WI38 (cell line): ENCODE measurements at regions not wholly inside any gene's neighbourhood (a gene's known extent, or its start where the extent isn't known, plus 50 kb on each side); places are given as distances from the start of the nearest gene placed in this dataset.

ENCODE experiments used
- H3K4me3 ChIP-seq: 2 replicates; pipeline ENCODE4 v1.5.1; 2011; ENCODE audit warnings: low read depth, mild to moderate bottlenecking, control low read depth, low read length
- TF ChIP-seq, protein P1 (sequence below): IDR thresholded peaks from 2 replicates; pipeline ENCODE4 v1.5.1; 2012; ENCODE audit warnings: low read depth, mild to moderate bottlenecking, control low read depth, low read length

DNA sequence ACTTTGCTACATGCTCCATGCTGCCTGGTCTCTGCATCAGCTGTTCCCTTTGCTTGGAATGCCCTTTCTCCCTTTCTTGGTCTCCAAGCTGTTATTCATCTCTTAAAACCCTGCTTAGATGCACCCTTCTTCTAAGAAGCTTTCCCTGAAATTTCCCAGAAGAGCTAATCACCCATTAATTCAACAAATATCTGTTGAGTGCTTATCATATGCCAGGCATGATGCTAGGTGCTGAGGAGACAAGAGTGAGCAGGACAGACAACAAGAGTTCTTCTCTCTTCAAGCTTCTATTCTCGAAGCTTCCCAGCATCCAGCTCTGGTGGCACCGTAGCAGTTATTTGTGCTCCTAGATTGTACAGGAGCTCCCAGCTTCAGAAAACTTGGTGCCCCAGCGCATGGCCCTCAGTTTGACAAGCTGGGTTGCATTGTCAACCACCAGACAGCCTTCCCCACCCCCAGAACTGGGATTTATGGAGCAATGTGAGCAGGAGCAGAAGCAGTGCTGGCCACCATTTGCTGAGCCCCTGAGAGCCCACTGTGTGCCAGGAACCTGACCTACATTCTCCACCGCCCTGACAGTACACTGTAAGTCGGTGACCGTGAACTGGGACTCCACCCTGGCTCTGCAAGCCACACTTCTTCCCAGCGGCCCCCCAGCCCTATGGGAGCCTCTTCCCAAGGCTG is 68.0 kb upstream of the ACOT11 start:
- no peak overlapping the region for H3K4me3 ChIP-seq
- TF ChIP-seq, protein P1, sequence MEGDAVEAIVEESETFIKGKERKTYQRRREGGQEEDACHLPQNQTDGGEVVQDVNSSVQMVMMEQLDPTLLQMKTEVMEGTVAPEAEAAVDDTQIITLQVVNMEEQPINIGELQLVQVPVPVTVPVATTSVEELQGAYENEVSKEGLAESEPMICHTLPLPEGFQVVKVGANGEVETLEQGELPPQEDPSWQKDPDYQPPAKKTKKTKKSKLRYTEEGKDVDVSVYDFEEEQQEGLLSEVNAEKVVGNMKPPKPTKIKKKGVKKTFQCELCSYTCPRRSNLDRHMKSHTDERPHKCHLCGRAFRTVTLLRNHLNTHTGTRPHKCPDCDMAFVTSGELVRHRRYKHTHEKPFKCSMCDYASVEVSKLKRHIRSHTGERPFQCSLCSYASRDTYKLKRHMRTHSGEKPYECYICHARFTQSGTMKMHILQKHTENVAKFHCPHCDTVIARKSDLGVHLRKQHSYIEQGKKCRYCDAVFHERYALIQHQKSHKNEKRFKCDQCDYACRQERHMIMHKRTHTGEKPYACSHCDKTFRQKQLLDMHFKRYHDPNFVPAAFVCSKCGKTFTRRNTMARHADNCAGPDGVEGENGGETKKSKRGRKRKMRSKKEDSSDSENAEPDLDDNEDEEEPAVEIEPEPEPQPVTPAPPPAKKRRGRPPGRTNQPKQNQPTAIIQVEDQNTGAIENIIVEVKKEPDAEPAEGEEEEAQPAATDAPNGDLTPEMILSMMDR = no peak

DNA sequence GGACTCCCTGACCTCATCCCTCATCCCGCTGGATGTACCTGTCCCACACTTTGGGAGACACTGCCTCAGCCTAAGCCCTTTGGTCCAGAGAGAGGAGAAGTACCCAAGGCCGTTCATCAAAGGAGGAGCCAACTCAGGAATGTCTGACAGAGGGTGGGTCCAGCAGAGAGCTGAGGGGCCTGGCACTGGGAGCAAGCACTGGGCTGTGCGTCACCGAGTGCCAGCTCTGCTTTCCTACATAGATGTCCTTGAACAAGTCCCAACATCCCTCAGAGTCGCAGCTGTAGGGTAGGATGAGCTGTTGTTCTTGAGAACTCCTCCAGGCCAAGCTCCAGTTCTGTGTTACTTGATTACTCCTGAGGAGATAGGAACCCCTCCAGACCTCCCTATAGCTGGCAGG is 68.8 kb upstream of the ACOT11 start:
- TF ChIP-seq, protein P1 = no peak
- no peak overlapping the region for H3K4me3 ChIP-seq

DNA sequence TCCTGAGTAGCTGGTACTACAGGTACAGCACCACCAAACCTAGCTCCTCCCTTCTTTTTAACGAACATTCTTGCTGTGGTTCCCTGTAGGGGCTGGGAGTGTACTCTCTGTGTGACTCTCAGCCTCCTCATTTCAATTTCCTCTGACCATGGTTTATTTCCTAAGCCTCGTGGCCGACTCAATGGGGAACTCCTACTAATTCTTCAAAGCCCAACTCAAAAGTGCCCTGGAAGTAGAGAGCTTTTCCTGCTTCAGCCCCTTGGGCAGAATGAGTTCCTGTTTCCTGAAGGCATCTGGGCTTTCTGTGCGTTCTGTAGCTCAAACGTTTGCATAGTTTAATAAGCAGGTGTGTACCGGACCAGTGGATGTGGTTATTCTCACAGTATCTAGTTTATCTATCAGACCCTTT is 70.9 kb upstream of the ACOT11 start:
- TF ChIP-seq, protein P1 = no peak
- no peak overlapping the region for H3K4me3 ChIP-seq

DNA sequence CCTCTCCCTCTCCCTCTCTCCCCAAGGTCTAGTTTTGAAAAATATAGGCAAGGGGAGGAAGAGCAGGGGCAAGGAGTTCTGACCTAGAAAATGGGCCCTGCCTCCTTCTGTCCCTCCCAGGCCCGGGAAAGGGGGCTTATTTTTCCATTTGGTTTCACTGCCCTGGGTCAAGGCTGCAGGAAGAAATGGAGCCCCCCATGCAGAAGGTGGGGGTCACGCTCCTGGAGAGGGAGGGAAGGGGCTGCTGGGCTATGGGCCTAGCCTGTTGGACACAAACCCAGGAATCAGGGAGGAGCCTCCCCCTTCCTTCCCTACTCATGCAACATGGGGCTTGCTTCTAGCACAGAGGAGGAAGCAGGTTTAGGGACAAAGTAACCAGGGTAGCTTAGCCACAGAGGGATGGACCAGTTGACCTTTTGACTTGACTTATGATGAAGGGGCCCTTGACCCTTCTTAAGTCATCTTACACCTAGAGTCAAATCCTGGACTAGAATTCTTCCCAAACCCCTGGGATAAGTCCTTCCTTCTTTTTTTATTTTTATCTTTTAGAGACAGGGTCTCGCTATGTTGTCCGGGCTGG is 70.4 kb upstream of the SSBP3 start:
- no peak overlapping the region for H3K4me3 ChIP-seq
- TF ChIP-seq, protein P1 = no peak

DNA sequence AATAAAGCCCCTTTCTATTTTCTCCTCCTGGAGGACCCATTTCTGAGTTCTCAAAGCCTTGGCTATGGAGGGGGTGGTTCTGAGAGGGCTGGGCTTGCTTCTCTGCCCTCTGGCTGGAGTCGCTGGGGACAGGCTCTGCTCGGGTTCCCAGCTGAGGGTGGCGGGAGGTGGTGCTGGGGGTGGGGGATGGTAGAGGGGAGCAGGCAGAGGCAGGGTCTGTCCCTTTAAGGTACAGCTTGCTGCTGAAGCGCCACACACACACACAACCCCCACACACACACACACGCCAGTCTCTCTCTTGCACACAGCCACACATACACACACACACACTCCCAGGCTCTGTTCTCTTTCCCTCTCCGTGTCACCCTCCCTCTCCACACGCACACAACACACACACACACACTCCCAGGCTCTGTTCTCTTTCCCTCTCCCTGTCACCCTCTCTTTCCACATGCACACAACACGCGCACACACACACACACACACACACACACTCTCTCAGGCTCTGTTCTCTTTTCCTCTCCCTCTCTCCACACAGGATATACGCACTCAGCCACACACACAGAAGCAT is 69.8 kb upstream of the SSBP3 start:
- TF ChIP-seq, protein P1 = no peak
- no peak overlapping the region for H3K4me3 ChIP-seq

DNA sequence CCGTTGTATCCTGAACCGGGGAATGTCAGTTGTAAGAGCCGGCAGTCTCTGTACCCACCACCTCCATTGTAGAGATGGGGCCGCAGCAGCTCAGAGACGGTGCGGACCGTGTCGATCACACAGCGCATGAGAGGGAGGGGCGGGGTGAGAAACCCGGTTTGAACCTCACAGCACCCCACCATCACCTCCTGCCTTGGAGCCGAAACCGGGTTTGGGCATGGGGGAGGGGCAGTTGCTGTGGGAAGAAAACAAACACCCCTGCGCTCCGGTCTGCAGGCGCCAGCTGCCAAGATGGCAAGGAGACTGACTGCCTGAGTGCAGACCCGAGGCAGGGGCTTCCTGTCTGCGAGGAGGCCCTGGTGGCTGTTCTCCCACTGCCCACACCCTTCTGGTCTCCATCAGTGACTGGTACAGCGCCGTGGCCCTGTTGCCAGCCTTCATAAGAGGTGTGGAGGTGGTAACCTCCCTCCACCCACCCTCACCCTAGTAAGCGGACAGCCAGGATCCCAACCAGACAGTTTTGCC is 69.2 kb upstream of the SSBP3 start:
- no peak overlapping the region for H3K4me3 ChIP-seq
- TF ChIP-seq, protein P1 = no peak
